MM.1S (cell line): ENCODE measurements at regions not wholly inside any gene's neighbourhood (a gene's known extent, or its start where the extent isn't known, plus 50 kb on each side); places are given as distances from the start of the nearest gene placed in this dataset.

Source experiments
- CTCF ChIP-seq: fragments of 300-600 bp; sonication (generic); IDR thresholded peaks from 2 replicates; pipeline ENCODE4 v1.5.1; 2016; ENCODE audit warnings: antibody characterized with exemption, low read length, mixed read lengths
- EZH2 ChIP-seq: fragments of 300-600 bp; sonication (generic); optimal IDR thresholded peaks from 2 replicates; pipeline ENCODE3; 2017; ENCODE audit warnings: low read depth, mild to moderate bottlenecking, antibody characterized with exemption, low read length, mixed read lengths

- TF ChIP-seq CTCF (no peak), EZH2 (no peak)
These were observed 186.6 kb upstream of the SALL1 start for GRCh38 chr16:51337662-51338061.
